Panc1 (cell line): ENCODE measurements at regions not wholly inside any gene's neighbourhood (a gene's known extent, or its start where the extent isn't known, plus 50 kb on each side); places are given as distances from the start of the nearest gene placed in this dataset.

Experiments
- CTCF ChIP-seq: fragments of 450-650 bp; IDR thresholded peaks from 2 replicates; pipeline ENCODE4 v1.5.1; 2017; ENCODE audit warnings: mild to moderate bottlenecking
- POLR2AphosphoS5 ChIP-seq: IDR thresholded peaks from 2 replicates; pipeline ENCODE4 v1.6.1; 2012; ENCODE audit warnings: mild to moderate bottlenecking, low read depth, low read length, moderate library complexity
- SIN3A ChIP-seq: IDR thresholded peaks from 2 replicates; pipeline ENCODE4 v1.6.1; 2012; ENCODE audit warnings: low read depth, mild to moderate bottlenecking, low read length, moderate library complexity, borderline replicate concordance; ENCODE audit not compliant: insufficient read depth

DNA sequence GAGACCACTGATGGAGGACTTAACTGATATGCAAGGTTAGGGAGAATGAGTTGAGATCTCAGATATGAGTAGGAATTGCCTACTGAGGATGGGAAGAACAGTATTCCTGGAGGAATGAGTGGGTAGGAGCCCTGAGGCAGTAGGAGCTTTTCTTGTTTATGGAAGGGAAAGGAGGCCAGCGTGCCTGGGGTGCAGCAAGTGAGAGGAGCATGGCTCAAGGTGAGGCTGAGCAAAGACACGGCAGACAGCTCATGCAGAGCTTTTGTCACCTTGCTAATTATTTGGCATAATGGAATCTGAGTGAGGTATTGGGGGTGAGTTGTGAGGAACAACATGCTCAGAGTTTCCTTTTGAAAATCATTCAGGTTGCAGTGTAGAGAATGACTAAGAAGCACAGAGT is 65.3 kb upstream of the IBSP start:
- TF ChIP-seq CTCF, result no peak
- TF ChIP-seq POLR2AphosphoS5, result no peak
- TF ChIP-seq SIN3A, result no peak
